B cell (primary cell): ENCODE measurements at regions not wholly inside any gene's neighbourhood (a gene's known extent, or its start where the extent isn't known, plus 50 kb on each side); places are given as distances from the start of the nearest gene placed in this dataset.

Experiments
- ATAC-seq: fragments of 200-7000 bp; cut with Tn5 transposase; one replicate; pipeline ENCODE4 v1.10.0; 2021; ENCODE audit warnings: low read depth, mild to moderate bottlenecking, moderate number of reproducible peaks, moderate library complexity
- CTCF ChIA-PET: fragments of 350-600 bp; sonication (Branson Sonifier 250); formaldehyde crosslinking; loops from one replicate; lab custom pipeline; 2021; ENCODE audit warnings: antibody characterized with exemption, inconsistent platforms; lab: Charles Lee
- POLR2A ChIA-PET: fragments of 350-600 bp; sonication (Branson Sonifier 250); formaldehyde crosslinking; loops from one replicate; lab custom pipeline; 2021; ENCODE audit warnings: antibody characterized with exemption; lab: Charles Lee
- DNase-seq: peaks from one replicate; pipeline ENCODE4 v3.0.0; 2013
- H2AFZ ChIP-seq: 2 replicates; pipeline ENCODE4 v1.6.1; 2012; ENCODE audit warnings: mild to moderate bottlenecking, low read depth, low read length; ENCODE audit not compliant: insufficient read depth, poor library complexity, severe bottlenecking
- H3K27ac ChIP-seq, 2 donors: 1 replicate in 1 of 2; 2 replicates in 1 of 2; pipeline ENCODE4 v1.5.1; 2012 to 2013; ENCODE audit warnings: low read length in 2 of 2, mild to moderate bottlenecking in 2 of 2, moderate library complexity in 1 of 2
- H3K27me3 ChIP-seq, 4 experiments: fragments of 200-600 bp in 1 of 4; sonication (generic) in 1 of 4; replicated peaks in 1 of 4; 1 replicate in 2 of 4; 2 replicates in 2 of 4; pipeline versions ENCODE4 v1.6.1 to v1.7.0; 2013 to 2016; ENCODE audit warnings: low read length in 3 of 4, mild to moderate bottlenecking in 2 of 4, mixed read lengths in 1 of 4, moderate library complexity in 1 of 4; ENCODE audit not compliant: insufficient read depth in 4 of 4, control insufficient read depth in 3 of 4; ENCODE audit errors: control extremely low read depth in 1 of 4
- H3K36me3 ChIP-seq, 2 experiments: replicated peaks in 1 of 2; 1 replicate in 1 of 2; 2 replicates in 1 of 2; pipeline versions ENCODE4 v1.6.1 to v1.7.1; 2013; ENCODE audit warnings: low read length in 1 of 2; ENCODE audit not compliant: insufficient read depth in 2 of 2, control insufficient read depth in 1 of 2; ENCODE audit errors: control extremely low read depth in 1 of 2, extremely low read depth in 1 of 2
- H3K4me1 ChIP-seq, 2 donors: fragments of 200-600 bp in 1 of 2; sonication (generic) in 1 of 2; 1 replicate in 1 of 2; 2 replicates in 1 of 2; pipeline versions ENCODE4 v1.5.1 to v1.6.1; 2013 to 2017; ENCODE audit warnings: low read length in 2 of 2; ENCODE audit not compliant: control insufficient read depth in 2 of 2, insufficient read depth in 2 of 2
- H3K4me2 ChIP-seq: replicated peaks from 2 replicates; pipeline ENCODE3; 2012; ENCODE audit warnings: mild to moderate bottlenecking, low read depth, low read length; ENCODE audit not compliant: poor library complexity, severe bottlenecking
- H3K4me3 ChIP-seq, 5 experiments: fragments of 200-600 bp in 1 of 5; sonication (generic) in 1 of 5; 1 replicate in 3 of 5; 2 replicates in 2 of 5; pipeline versions ENCODE4 v1.5.1 to v1.7.0; 2011 to 2016; ENCODE audit warnings: low read length in 4 of 5, mild to moderate bottlenecking in 4 of 5, low read depth in 2 of 5, control low read depth in 1 of 5, moderate library complexity in 1 of 5; ENCODE audit not compliant: insufficient read depth in 1 of 5; ENCODE audit errors: control extremely low read depth in 1 of 5, extremely low read depth in 1 of 5
- H3K79me2 ChIP-seq: fragments of 200-600 bp; sonication (generic); one replicate; pipeline ENCODE4 v1.6.0; 2016; ENCODE audit warnings: low read length; ENCODE audit not compliant: control insufficient read depth, insufficient read depth
- H3K9ac ChIP-seq: fragments of 200-600 bp; sonication (generic); 2 replicates; pipeline ENCODE4 v1.6.1; 2017; ENCODE audit warnings: mild to moderate bottlenecking, low read length, moderate library complexity
- H3K9me3 ChIP-seq, 3 donors: one replicate each; pipeline versions ENCODE4 v1.6.1 to v1.7.1; 2013; ENCODE audit warnings: low read length in 2 of 3; ENCODE audit not compliant: control insufficient read depth in 2 of 3, insufficient read depth in 1 of 3; ENCODE audit errors: control extremely low read depth in 1 of 3
- H4K20me1 ChIP-seq: 2 replicates; pipeline ENCODE4 v1.6.0; 2012; ENCODE audit warnings: mild to moderate bottlenecking, low read length; ENCODE audit not compliant: insufficient read depth, control insufficient read depth, poor library complexity, severe bottlenecking
- H3K27ac Mint-ChIP-seq: one replicate; pipeline ENCODE4 v1.8.0; 2021; ENCODE audit warnings: mixed read lengths
- H3K27me3 Mint-ChIP-seq: one replicate; pipeline ENCODE4 v1.8.0; 2021; ENCODE audit warnings: mixed read lengths
- H3K4me1 Mint-ChIP-seq: one replicate; pipeline ENCODE4 v1.8.0; 2021; ENCODE audit warnings: mixed read lengths
- H3K4me3 Mint-ChIP-seq: one replicate; pipeline ENCODE4 v1.8.0; 2021; ENCODE audit warnings: mixed read lengths
- H3K9me3 Mint-ChIP-seq: one replicate; pipeline ENCODE4 v1.8.0; 2022; ENCODE audit warnings: mixed read lengths; ENCODE audit not compliant: insufficient read depth
- EZH2 ChIP-seq: IDR thresholded peaks from 2 replicates; pipeline ENCODE4 v1.6.1; 2012; ENCODE audit warnings: borderline replicate concordance, low read depth, mild to moderate bottlenecking, moderate library complexity, low read length; ENCODE audit not compliant: insufficient read depth, poor library complexity, severe bottlenecking
- WGBS: methylation state at CpG from one replicate; pipeline ENCODE4 v1.1.5; 2013; ENCODE audit warnings: missing lambda C conversion rate; ENCODE audit not compliant: insufficient coverage; 5-methylcytosine and 5-hydroxymethylcytosine counted together
- intact Hi-C: fragments of 100-400 bp; cut with micrococcal nuclease; formaldehyde crosslinking; loops from one replicate; pipeline ENCODE4 v1.10.0; 2022
- TF ChIP-seq, protein P1 (sequence below): fragments of 200-600 bp; IDR thresholded peaks from one replicate; pipeline ENCODE4 v1.8.0; 2022; ENCODE audit warnings: antibody characterized with exemption, mild to moderate bottlenecking

DNA sequence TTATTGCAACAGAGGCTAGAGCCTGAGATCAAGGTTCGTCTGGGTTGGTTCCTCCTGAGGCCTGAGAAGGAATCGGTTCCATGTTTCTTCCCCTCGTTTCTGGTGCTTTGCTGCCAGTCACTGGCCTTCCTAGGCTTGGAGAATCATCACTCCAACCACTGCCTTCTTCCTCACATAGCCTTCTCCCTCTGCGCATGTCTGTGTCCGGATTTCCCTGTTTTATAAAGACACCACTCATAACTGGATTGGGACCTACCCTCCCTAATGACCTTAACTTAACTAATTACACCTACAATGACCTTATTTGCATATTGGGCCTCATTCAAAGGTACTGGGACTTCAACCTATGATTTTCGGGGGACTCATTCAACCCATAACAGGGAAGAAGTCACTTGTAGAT lies 119.8 kb upstream of the CCDC68 start:
- Histone ChIP-seq H4K20me1 (no peaks in the 10 kb centered on the region), H3K9me3 (peaks cover 0 to under 1% (median 0%) of the 10 kb centered on the region in 3 donors), H3K4me2 (no peak overlapping the region), H3K27ac (no peak overlapping the region), H3K36me3 (no peaks in the 10 kb centered on the region), H3K79me2 (no peaks in the 10 kb centered on the region), H3K27me3 (no peaks in the 10 kb centered on the region), H3K9ac (no peak overlapping the region), H3K4me3 (no peak overlapping the region), H3K4me1 (no peaks in the 10 kb centered on the region), H2AFZ (no peak overlapping the region)
- no peak for DNase-seq
- whole genome bisulfite sequencing = 97% methylated on average over 5 of the region's 6 CpGs
- ChIA-PET POLR2A (no interaction called here), CTCF (no interaction called here)
- Mint-ChIP-seq H3K27me3 (no peaks in the 10 kb centered on the region), H3K4me3 (no peak overlapping the region), H3K27ac (no peak overlapping the region), H3K4me1 (peaks cover 2% of the 10 kb centered on the region), H3K9me3 (no peaks in the 10 kb centered on the region)
- intact Hi-C loops = no loop called here
- ATAC-seq = no peak
- TF ChIP-seq, protein P1, sequence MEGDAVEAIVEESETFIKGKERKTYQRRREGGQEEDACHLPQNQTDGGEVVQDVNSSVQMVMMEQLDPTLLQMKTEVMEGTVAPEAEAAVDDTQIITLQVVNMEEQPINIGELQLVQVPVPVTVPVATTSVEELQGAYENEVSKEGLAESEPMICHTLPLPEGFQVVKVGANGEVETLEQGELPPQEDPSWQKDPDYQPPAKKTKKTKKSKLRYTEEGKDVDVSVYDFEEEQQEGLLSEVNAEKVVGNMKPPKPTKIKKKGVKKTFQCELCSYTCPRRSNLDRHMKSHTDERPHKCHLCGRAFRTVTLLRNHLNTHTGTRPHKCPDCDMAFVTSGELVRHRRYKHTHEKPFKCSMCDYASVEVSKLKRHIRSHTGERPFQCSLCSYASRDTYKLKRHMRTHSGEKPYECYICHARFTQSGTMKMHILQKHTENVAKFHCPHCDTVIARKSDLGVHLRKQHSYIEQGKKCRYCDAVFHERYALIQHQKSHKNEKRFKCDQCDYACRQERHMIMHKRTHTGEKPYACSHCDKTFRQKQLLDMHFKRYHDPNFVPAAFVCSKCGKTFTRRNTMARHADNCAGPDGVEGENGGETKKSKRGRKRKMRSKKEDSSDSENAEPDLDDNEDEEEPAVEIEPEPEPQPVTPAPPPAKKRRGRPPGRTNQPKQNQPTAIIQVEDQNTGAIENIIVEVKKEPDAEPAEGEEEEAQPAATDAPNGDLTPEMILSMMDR = no peak
- TF ChIP-seq EZH2 = no peak

DNA sequence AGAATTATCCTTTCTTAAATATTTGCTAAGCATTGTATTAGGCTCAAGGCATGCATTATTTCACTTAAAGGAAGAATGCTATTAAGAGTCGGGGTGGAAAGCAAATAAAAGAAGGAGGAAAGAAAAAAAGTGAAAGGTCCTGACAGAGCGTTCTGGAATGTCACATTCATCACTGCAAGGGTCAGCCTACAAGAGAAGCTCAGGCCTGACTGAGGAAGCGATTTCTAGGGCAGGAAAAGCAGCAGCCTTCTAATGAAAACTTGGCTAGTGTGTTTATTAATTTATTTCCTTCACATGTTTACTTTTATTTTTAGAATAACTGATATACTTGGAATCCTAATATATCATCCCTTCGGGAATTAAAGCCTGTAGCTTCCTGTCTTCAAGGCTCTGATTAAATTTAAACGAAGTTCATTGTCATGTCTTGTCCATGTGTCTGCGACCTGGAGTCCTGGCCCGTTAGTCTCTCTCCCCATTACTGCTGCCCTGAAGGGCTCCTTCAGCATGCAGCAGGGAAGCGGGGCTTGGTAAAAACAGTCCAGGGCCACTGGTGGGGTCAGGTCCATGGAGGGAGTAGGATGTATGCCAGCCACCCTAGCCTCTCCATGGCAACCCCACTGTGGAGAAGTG lies 119.2 kb upstream of the CCDC68 start:
- H3K9me3 Mint-ChIP-seq = no peaks in the 10 kb centered on the region
- Histone ChIP-seq H3K27me3 (no peaks in the 10 kb centered on the region), H2AFZ (no peak overlapping the region), H3K36me3 (no peaks in the 10 kb centered on the region), H3K79me2 (no peaks in the 10 kb centered on the region), H3K4me3 (no peak overlapping the region), H3K4me2 (no peak overlapping the region), H3K9me3 (peaks cover 0 to 4% (median 0%) of the 10 kb centered on the region in 3 donors), H4K20me1 (no peaks in the 10 kb centered on the region), H3K9ac (no peak overlapping the region), H3K27ac (no peak overlapping the region), H3K4me1 (no peaks in the 10 kb centered on the region)
- H3K27me3 Mint-ChIP-seq = no peaks in the 10 kb centered on the region
- ChIA-PET CTCF (no interaction called here), POLR2A (no interaction called here)
- peaks cover 3% of the 10 kb centered on the region for H3K4me1 Mint-ChIP-seq
- ATAC-seq = no peak
- no peak for TF ChIP-seq EZH2
- TF ChIP-seq, protein P1 = no peak
- H3K4me3 Mint-ChIP-seq = no peak overlapping the region
- DNase-seq = no peak
- WGBS = 87% methylated on average over 5 of the region's 8 CpGs
- H3K27ac Mint-ChIP-seq = no peak overlapping the region
- intact Hi-C loops = no loop called here
